GM21619 (cell line): ENCODE measurements at regions not wholly inside any gene's neighbourhood (a gene's known extent, or its start where the extent isn't known, plus 50 kb on each side); places are given as distances from the start of the nearest gene placed in this dataset.

Experiments
- ATAC-seq: cut with Tn5 transposase; IDR thresholded peaks from one replicate; pipeline ENCODE4 v1.9.1; 2021; ENCODE audit not compliant: unreplicated experiment

DNA sequence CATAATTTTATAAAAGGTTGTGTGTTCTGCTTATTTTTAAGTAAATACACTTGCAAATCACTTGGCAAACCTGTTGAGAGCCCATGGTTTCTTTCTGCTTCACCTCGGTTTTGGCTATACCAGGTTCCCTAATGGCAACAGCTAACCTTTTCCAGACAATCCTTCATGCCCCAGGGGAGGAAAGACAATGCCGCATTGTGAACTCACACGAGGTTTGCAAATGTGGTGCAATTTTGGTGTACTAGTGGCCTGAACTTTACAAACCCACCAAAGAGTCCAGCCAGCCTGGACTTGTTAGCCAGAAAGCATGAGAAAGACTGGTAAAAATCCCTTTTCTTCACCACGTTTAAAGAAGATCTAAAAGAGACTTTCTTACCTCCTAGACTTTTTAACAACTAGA is 84.8 kb upstream of the SOX4 start:
- ATAC-seq: no peak

GRCh38 chr6:21511891-21512550 is 81.5 kb upstream of the SOX4 start:
- no peak for ATAC-seq

DNA sequence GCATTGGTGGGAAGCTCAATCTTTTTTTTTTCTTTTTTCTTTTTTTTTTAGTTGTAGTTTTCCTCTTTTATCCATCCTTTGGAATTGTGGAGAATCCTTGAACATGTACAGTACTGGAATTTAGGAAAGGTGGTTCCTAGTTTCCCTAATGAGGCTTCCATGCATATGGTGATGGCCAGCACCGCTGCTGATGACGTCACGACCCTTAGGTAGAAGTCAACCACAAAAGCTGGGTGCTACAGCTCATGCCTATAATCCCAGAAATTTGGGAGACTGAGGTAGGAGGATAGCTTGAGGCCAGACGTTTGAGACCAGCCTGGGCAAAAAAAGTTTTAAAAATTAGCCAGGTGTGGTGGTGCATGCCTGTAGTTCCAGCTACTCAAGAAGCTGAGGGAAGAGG is 79.3 kb upstream of the SOX4 start:
- no peak for ATAC-seq

- ATAC-seq: no peak
Observed at GRCh38 chr6:21518317-21518716, 75.2 kb upstream of the SOX4 start.

- ATAC-seq: no peak
Observed at GRCh38 chr6:21519642-21520041, 73.9 kb upstream of the SOX4 start.

DNA sequence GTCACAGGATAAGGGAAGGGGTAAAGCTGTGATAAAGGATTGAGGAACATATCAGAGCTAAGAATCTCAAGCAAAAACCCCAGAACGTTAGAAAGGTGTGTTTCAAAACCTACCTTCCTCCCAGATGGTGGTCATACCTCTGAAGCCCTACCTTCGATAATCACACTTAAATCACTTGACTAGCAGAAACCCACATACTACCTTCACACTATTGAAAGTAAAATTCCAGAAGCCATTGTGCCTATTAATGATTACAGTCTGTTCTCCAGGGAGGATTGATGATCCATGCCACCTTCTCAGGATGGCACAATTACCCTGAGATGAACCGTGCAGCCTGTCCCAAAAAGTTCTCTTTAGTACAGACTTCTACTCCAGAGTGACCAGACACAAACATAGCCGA is 72.3 kb upstream of the SOX4 start:
- no peak for ATAC-seq

- no peak for ATAC-seq
Observed at GRCh38 chr6:21522143-21522747, 71.3 kb upstream of the SOX4 start.

DNA sequence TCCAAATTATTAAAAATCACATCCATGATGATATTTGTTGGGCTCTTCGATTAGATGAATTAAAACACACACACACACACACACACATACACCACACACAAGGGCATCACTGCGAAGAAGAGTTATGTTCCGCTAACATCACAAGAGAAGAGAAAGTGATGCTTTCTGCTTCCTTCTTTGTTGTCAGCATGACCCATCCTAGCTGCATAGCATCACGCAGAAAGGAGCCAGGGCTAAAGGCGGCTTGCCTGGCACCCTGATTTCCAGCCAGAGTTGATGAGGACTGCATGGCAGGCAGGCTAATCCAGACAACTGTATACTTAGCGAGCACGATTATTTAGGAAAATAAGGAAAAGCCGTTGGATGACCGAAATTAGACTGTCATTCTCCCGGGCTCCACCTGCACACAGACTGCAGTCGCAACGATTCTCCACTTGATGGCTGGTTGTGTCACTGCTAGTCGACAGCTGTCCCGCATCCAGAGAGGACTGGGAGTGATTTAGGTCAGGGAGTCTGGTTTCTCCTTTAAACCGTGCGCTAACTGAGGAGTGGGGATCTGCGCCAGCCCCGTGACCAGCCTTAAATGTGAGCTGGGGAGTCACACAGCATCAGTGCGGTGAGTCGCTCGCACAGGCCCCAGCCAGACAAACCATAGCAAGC is 70.6 kb upstream of the SOX4 start:
- no peak for ATAC-seq

- ATAC-seq: no peak
Observed at GRCh38 chr6:21523652-21524051, 69.9 kb upstream of the SOX4 start.

- ATAC-seq: no peak
Observed at GRCh38 chr6:21524201-21524600, 69.3 kb upstream of the SOX4 start.

DNA sequence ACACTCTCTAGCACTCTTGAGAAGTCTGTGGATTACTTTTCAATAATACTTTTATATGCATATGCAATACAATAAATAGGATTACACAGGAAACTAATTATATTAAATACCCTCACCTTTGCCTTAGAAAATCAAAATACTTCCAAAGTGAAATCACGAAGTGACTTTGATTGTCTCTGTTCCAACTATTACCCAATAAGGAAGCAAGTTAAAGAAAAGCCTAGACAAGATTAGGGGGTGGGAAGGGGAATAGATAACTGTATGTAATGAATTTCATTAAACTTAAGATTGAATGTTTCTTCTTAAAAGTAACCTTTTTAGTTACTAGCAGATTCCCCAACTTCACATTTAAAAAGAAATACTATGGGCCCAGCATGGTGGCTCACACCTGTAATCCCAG is 66.6 kb upstream of the SOX4 start:
- no peak for ATAC-seq

DNA sequence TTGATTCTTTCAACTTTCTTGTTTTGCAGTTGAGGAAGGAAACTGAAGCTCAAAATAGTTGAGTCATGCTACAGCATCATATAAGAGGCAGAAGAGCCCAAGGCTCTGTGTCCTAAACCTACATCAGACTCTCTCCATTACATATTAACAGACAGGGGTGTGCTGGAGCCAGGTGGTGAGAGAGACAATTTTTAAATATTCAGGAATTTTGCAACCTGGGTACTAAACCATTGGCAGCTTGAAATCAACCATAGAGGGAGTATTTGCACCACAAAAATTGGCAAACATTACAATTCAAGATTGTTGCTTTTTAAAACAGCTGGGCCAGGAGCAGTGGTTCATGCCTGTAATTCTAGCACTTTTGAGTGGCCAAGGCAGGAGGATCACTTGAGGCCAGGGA is 65.8 kb upstream of the SOX4 start:
- ATAC-seq: no peak

GRCh38 chr6:21529431-21529830 is 64.1 kb upstream of the SOX4 start:
- ATAC-seq: no peak

GRCh38 chr6:21531393-21531792 is 62.2 kb upstream of the SOX4 start:
- ATAC-seq: no peak

- ATAC-seq: no peak
Observed at GRCh38 chr6:21533678-21534077, 59.9 kb upstream of the SOX4 start.

GRCh38 chr6:21536280-21536766 is 57.2 kb upstream of the SOX4 start:
- no peak for ATAC-seq

DNA sequence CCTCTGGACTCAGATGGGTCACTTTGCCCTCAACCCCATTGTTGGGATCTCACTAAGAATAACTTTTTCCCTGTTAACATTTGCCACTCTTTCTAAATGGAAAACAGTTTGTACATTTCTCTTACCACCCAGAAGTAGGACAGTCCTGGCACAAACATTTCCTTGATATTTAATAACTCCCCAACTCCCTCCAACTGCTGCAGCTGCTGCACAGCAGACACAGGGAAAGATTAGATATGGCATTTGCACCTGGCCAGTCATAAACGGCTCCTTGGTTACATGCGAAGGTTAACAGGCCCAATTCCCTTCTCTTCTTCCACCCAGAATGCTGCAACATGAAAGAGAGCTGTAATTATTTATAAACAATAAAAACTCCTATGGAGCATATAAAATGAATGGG is 55.9 kb upstream of the SOX4 start:
- ATAC-seq: no peak

DNA sequence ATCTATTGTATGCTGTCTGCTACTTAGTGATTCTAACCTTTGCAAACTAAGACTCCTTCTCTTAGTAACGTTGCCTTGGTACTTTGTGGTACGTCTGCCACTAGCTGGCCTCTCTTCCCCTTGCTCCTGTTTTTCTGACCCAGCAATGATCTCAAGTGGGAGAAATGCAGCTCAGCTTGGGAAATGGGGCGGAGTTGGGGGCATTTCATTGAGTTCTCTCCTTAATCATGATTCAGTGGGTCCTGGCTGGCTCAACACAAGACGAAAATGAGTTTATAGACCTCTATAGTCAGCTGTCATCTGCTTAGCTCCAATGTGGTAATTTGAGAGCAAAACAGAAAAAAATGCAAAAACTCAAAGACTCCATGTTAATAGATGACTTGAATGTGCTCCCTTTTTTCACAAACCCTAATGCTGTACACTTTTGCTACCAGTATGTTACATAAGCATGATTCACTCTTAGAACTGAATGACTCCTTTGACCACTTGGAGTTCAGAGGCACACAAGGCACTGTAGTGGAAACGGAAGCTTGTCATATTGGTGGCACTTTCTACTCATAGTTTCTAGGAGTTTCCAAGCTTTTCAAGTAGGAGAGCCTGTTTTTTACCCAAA is 55.3 kb upstream of the SOX4 start:
- no peak for ATAC-seq

DNA sequence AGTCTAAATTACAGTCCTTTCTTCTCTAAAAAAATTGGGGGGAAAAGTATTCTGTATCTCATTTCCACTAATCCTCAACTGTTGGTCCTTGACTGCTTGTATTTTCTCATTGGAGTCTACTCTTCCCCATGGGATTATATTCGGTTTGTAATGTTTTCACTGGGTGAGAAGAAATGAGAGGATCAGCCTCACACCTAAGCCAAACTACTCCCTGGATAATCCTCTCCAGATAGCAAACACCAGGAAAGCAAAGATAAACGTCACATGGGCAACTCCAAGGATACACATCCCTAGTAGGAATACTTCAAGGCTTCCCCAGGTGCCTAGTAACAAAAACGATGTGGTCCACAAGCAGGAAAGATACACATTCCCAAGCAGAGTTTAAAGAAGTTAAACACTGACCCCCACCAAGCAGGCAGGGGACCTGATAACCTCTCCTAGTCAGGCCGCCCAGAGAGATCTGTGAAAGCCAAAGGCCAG is 53.9 kb upstream of the SOX4 start:
- no peak for ATAC-seq
